ENCODE measurements at regions not wholly inside any gene's neighbourhood (a gene's known extent, or its start where the extent isn't known, plus 50 kb on each side); places are given as distances from the start of the nearest gene placed in this dataset.
A peak's percentile ranks its signal among the peaks of the same experiment; 100 is the strongest.

DNA sequence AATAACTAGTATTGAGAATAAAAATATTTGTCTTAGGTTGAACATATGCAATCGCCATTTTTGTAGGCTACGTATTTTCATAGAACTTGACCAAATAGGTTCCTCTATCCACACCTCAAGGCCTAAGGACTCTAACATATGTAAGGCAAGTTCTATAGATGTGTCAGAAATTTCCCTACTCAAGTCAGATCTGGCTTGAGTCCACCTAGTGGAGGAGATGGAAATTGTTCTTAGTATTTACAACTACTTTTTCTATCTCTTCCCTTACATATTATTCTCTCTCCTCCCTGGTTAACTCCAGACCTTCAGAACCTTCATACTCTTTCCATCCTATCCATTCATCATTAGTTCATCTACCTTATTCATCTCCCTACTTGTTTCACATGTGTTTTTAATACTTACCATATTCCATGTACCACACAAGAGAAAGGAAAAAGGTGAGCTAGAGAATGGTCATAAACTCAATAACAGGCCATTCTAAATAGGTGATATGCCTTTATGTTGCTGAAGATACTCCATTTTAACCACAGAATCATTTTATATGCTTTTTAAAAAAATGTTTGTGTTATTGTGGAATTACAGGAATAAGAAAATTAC is 174.5 kb upstream of the HDAC9 start:
- no peak for DNase-seq

DNA sequence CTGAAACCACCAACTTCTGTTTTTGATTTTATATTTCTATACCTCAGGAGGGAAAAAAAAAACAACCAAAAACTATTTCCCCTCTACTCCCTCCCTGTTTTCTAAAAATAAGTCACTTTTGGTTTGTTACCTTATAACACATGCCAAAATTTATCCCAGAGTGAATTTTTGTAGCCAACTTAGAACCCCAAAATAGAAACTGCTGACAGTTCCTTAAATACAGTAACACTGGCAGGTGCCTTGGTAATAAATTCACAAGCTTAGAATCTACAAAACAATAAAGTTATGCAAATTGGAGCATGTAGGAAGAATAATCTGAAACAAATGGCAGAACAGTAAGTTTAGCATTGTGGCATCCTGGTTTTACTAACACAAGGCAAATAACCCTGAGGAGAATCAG is 165.0 kb upstream of the HDAC9 start:
- DNase-seq = no peak

DNA sequence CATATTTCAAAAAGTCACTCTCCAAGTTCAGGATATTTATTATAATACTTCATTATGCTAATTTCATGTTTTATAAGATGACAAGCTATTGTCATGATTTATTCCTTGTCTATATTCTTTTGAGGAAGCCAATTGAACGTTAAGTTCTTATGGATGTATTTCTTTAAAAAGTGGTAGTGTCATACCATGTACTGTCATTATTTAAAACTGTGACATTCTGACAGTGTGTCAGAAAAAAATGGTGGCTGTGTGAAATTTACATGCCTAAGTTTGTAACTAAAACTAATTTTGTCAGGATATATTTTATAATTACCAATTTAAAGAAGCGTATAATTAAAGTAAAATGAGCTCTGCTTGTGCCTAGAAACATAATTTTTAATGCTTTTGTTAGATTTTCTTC is 158.9 kb upstream of the HDAC9 start:
- no peak for DNase-seq

- no peak for DNase-seq
These were observed 158.3 kb upstream of the HDAC9 start for GRCh38 chr7:18337048-18337809.

- no peak for DNase-seq
These were observed 156.5 kb upstream of the HDAC9 start for GRCh38 chr7:18338910-18339523.

GRCh38 chr7:18341756-18342155 is 153.8 kb upstream of the HDAC9 start:
- DNase-seq = no peak

DNA sequence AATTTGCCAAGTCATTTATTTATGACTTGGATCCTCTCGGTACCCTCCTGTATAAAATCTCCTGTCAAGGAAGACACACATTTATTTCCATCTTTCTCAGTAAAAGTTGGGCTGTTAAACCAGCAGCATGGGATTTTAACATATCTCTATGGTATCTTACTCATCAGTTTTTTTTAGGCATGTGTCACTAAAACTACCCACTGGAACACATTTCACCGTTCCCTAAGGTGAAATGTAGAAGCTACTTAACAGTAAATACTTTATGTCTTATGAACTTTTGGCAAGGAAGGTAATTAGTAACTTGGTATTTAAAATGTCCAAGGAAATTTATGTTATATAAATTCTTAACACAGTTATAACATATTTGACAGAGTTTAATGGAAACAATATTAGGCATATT is 152.5 kb upstream of the HDAC9 start:
- DNase-seq = no peak

- DNase-seq = no peak
These were observed 151.0 kb upstream of the HDAC9 start for GRCh38 chr7:18344536-18344935.

GRCh38 chr7:18345641-18346234 is 149.8 kb upstream of the HDAC9 start:
- DNase-seq = peak; percentile 17

GRCh38 chr7:18347170-18347569 is 148.4 kb upstream of the HDAC9 start:
- no peak for DNase-seq

DNA sequence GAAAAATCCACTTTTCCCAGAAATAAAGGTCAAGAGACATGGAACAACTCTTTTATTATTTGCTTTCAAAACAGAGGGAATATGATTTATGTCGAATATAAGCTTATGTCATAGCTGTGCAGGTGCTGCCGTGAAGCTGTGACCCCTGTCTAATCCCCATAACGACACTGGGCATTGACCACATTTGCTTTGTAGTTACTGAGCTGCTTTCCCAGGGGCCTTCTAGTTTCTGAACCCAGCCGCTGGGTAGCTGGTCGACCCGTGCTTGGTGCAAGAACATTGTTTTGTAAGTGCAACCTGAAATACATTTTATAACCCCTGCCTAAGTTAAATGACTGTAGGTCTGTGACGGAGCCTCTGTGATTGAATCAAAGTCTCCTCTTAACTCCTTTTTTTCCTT is 144.9 kb upstream of the HDAC9 start:
- DNase-seq = no peak

- no peak for DNase-seq
These were observed 143.0 kb upstream of the HDAC9 start for GRCh38 chr7:18352339-18353255.

DNA sequence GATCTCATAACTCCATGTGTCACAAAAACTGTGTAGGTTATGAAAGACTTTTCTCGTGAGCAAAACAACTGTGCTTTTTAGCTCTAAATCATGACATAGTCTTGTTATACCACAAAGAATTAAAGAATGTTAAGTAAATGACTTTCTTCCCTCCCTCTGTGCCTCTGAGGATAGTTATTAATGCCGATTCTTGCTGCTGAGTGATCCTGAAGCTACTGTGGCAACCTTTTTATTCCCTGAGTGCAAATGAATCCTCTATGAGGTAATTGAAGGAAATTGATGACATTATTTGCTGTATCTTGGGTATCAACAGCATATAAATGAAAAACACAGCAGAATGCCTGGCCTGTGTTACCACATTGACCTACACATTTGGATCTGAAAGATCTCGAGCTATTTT is 142.2 kb upstream of the HDAC9 start:
- no peak for DNase-seq

DNA sequence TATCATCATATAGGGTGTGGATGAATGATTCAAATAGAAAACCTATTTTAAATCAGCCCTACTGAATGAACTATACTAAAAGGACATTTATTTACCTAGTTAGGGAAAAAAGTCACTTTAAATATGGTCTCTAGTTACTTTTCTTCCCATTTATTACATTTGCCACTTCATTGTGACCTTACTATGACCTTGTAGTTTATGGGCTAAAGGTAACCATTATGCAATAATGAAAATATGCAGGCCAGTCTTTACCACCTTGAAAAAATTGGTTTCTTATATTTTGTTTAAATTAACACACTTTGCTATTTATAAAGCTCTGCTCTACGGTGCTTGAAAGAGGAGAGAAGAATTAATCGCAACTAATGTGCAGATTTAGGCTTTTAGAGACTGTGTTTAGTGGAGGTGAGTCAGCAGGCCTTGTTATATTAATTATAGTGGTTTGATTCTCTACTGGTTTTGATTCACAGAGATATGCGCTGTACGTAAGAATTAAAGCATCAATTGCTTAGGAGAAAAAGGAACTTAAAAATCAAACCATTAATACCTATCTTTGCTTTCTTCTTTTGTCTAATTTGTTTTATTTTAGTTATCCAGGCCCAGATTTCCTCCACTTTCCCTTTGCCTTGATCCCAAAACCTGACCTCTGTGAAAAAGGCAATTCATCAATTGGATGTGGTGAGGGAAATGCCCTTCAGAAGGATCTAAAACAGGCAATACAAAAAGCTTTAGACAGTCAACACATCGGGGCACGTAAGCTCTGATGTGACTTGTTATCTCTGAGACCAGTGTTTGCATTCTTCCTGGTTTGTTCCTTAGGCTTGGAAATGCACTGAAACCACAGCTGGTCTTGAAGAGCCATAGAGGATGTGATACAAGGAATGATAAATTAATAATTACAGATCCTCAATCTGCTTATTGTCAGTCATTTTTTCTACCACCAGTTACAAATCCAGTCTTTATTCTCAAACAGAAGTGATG is 141.2 kb upstream of the HDAC9 start:
- DNase-seq = no peak

GRCh38 chr7:18356191-18356645 is 139.3 kb upstream of the HDAC9 start:
- DNase-seq = no peak

DNA sequence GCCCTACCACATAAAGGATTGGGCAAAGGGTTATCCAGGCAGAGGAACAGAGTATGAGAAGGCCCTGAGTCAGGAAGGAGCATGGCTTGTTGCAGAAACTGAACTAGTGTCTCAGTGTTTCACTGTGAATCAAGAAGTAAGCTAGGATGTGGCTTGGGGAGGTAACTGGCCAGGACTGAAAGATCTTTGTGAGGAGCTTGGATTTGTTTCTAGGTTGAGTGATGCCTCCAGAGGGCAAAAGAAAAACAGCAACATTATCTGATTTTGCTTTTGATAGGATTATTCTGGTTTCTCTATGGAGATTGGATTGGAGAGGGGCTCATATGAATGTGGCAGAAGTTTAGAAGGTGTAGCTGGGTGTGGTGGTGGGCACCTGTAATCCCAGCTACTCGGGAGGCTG is 137.9 kb upstream of the HDAC9 start:
- DNase-seq = no peak

GRCh38 chr7:18361756-18362155 is 133.8 kb upstream of the HDAC9 start:
- no peak for DNase-seq

- DNase-seq = no peak
These were observed 131.7 kb upstream of the HDAC9 start for GRCh38 chr7:18363751-18364380.

DNA sequence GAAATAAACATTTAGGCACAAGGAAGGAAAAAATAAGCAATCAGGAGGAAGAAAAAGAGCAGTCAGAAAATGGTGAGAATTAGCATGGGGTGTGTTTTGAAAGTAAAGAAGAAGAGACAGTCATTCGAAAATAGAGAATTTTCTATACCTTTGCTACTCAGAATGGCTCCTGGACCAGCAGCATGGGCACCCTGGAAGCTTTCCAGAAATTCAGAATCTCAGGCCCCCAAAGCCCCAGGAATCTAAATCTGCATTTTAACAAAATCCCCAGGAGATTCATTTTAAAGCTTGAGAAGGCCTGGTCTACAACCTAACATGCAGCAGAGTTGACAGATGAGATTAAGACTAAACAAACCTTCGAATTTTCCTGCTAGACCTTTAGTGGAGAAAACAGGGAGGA is 131.2 kb upstream of the HDAC9 start:
- no peak for DNase-seq

DNA sequence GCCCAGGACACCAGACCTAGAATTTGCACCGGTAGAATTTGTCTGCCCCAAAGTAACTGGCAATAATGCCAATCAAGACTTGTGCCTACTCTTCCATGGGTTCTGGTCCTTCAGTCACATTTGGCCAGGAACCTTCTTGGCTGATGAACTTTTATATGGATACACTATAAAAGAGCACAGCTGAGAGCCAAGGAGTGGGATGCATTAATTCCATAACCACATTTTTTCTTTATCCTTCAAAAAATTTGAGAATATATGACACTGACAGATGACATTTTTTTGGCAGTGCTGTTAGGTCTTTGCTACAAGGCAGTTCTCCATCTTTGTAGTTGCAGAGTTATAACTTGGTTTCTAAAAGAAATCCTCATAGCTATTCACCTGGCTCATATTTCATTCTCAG is 129.2 kb upstream of the HDAC9 start:
- DNase-seq = no peak

DNA sequence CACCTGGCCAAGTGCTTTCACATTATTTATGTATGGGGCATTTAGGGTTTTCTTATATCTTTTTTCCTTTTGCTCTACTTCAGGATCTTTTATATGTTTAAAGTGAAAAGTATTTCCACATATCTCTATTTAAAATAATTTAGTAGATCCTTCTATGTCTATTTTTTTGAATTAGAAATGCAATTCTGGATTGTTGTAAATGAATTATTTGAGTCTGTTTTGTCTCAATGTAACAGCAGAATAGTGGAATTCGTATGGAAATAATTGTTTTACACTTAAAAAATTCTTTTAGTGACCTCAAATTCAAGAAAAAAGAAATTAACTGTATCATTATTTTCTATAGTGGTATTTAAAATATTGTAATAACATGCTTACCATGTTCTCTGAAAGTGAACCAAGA is 126.5 kb upstream of the HDAC9 start:
- no peak for DNase-seq
